GM13977 (cell line): ENCODE measurements at regions not wholly inside any gene's neighbourhood (a gene's known extent, or its start where the extent isn't known, plus 50 kb on each side); places are given as distances from the start of the nearest gene placed in this dataset.
"Not testable (repeated sequence)": the region's sequence is repeated elsewhere in the genome, so short reads cannot be mapped to it uniquely, and the experiment has no call there.

Source experiments
- DNase-seq: peaks from one replicate; pipeline ENCODE4 v3.0.0; 2012; ENCODE audit warnings: low spot score
- CTCF ChIP-seq: IDR thresholded peaks from 2 replicates; pipeline ENCODE4 v1.5.1; 2012; ENCODE audit warnings: mild to moderate bottlenecking, control low read depth; ENCODE audit not compliant: insufficient read depth; ENCODE audit errors: extremely low read depth, missing control alignments
- in situ Hi-C: fragments of 300-500 bp; cut with MboI; formaldehyde crosslinking; loops from one replicate; pipeline ENCODE4 v1.12.0; 2022; ENCODE audit warnings: low sequenced_read_pairs, low pct_unique_long_range_greater_than_20kb, mixed read lengths, inconsistent platforms; ENCODE audit not compliant: unreplicated experiment

DNA sequence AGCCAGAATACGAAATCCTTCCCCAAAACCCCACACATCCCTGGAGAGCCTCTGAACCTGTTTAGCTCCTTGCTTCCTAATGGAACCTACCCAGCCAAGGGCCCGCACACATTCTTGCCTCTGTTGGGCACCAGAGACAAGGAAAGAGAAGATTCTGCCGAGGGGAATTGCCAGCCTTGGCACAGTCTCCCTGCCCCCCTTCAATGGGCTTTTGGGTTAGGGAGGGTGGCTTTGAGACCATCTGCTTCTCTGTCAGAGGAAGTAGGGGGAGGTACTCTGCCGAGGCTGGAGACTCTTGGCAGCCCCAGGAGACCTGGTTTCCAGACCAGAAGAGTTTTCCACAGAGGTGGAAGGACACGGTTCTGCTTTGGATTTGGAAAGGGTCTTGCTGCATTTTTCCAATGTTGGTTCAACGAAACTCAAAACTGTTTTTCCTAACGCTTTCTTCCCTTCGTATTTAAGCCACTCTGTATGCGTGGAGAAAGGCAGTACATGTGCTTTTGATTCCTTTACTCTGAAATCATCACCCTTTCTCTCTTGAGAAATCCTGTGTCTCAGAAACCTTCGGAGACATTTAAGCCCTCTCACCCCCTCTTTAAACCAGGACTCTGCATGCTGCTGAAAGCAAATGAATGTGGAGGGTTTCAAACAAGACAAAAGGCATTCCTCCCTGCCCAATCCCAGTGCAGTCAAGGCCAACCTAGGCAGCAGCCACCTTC is 78.8 kb upstream of the PRR23C start:
- no peak for TF ChIP-seq CTCF
- DNase-seq: no peak
- in situ Hi-C loops: loop anchor here (25.0 kb wide), 1 partner anchor 214 kb away; the partner anchor contains the start of gene MRPS22

DNA sequence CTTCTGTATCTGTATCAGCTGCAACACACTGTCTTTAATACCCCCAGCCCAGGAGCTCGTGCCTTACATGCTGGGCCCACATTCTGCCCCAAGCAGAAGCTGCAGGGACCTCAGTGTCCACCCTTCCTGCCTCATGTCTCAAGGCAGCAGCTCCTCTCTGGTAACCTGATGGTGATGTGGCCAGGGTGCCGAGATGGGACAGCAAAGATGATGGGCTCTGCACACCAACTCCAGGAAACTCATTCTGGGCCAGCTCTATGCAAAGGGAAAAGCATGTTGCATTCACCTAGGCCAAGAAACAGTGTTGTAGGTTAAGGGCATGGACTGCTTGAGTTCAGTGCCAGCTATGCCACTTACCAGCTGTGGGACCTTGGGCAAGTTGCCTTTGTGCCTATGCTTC is 79.5 kb upstream of the PRR23C start:
- TF ChIP-seq CTCF: no peak
- in situ Hi-C loops: loop anchor here (25.0 kb wide), 1 partner anchor 213 kb away; the partner anchor contains the start of gene MRPS22
- DNase-seq: no peak

- in situ Hi-C loops: no loop called here
- no peak for TF ChIP-seq CTCF
Measured at GRCh38 chr3:139127101-139127500, 82.4 kb upstream of the PRR23C start.

DNA sequence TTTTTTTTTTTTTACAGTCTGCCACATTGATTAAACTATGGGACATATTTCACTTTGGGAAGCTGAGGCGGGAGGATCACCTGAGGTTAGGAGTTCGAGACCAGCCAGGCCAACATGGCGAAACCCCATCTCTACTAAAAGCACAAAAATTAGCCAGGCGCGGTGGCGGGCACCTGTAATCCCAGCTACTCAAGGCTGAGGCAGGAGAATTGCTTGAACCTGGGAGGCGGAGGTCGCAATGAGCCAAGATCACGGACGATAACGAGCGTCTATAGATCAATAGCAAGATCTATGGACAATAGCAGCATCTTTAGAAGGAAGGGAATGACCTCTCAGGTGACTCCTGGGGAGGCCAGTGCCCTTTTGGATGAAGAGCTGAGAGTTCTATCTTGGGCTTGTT is 82.9 kb upstream of the PRR23C start:
- DNase-seq, in situ Hi-C loops: not testable (repeated sequence)

More at GRCh38 chr3:139127101-139127500, 82.4 kb upstream of the PRR23C start:
- no peak for DNase-seq

DNA sequence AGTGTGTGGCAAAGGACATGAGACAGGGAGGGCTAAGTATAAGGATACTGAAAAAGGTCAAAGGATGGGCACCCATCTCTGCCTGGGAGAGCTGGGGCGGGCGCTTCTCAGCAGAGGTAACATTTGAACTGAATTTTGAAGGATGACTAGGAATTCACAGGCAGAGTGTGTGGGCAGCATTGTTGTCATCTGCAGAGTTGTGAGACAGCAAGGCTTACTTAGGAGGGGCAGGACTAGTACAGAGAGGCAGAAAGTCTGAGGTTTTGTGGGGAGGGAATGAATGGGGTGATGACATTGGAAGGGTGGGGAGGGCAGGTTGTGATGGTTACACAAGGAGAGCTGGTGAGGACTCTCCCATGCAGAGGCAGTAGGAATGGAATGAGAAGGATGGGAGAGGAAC is 84.1 kb upstream of the PRR23C start:
- no peak for DNase-seq
- in situ Hi-C loops: no loop called here
- no peak for TF ChIP-seq CTCF

- in situ Hi-C loops: no loop called here
- TF ChIP-seq CTCF: no peak
- no peak for DNase-seq
Measured at GRCh38 chr3:139129892-139130291, 85.2 kb upstream of the PRR23C start.

DNA sequence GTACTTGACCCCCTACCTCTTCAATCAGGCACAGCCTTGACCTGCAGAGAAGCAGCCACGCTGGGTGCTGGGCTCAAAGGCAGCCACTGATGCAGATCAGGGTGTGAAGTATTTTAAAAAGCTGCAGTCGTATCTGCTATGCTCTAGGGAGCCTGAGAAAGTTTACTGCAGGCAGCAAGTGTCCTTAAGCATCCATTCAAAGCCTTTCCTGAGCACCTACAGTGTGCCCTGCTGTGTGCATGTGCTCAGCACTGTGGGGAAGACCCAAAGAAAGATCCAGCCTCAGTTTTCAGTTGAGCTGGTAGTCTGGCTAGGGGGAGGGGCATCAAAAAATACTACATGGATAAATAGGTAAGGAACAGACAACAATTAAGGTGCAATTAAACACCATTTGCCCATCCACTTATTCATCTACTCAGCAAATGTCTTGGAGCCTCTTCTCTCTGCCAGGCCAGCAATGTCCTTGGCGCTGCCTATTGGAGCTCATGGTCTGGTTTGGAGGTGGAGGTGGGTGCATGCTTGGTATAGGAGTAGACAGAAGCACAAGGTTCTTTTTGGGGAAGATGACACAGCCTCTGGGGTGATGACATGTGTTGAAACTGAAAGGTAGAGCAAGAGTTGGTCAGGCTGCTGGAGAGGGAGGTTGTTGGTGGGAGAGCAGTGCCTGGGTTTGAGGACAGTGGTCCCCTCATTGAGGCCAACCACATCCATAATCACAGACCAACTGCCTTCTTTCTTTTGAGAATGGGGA is 85.9 kb upstream of the PRR23C start:
- no peak for DNase-seq
- in situ Hi-C loops: no loop called here
- TF ChIP-seq CTCF: no peak
